Astrocyte (in vitro differentiated cells and primary cell): ENCODE measurements at regions not wholly inside any gene's neighbourhood (a gene's known extent, or its start where the extent isn't known, plus 50 kb on each side); places are given as distances from the start of the nearest gene placed in this dataset.
"Not testable (repeated sequence)": the region's sequence is repeated elsewhere in the genome, so short reads cannot be mapped to it uniquely, and the experiment has no call there.

Source experiments
- CTCF ChIP-seq: IDR thresholded peaks from 2 replicates; pipeline ENCODE4 v1.5.1; 2011; ENCODE audit warnings: low read depth, mild to moderate bottlenecking, inconsistent platforms, low read length, moderate library complexity; ENCODE audit not compliant: insufficient read depth
- EZH2 ChIP-seq: IDR thresholded peaks from 2 replicates; pipeline ENCODE4 v1.6.1; 2012; ENCODE audit warnings: mild to moderate bottlenecking, low read length, inconsistent platforms; ENCODE audit not compliant: insufficient read depth

GRCh38 chr2:109980754-109981153, 82.3 kb downstream of the LIMS3 start:
- TF ChIP-seq EZH2, CTCF: not testable (repeated sequence)
